ENCODE measurements at regions not wholly inside any gene's neighbourhood (a gene's known extent, or its start where the extent isn't known, plus 50 kb on each side); places are given as distances from the start of the nearest gene placed in this dataset.

DNA sequence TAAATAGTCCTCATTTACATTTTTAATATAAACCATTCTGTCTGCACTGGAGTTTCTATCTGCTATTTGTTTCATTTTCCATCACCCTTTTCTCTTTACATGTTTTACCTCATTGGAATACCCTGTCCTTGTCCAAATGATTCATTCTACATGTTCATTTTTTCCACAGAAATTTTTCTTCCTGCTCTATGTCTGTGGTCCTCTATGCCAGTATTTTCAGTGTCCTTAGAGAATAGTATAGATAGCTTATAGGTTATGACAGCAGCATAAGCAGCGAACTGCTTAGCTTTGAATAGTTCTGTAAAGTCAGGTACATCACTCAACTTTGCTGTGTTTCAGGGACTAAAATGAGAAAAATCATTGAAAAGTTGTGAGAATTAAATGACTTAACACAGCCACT is 742.3 kb upstream of the CBLB start:
- no peak for DNase-seq (ENCODE audit: low read depth in 2 of 2)

DNA sequence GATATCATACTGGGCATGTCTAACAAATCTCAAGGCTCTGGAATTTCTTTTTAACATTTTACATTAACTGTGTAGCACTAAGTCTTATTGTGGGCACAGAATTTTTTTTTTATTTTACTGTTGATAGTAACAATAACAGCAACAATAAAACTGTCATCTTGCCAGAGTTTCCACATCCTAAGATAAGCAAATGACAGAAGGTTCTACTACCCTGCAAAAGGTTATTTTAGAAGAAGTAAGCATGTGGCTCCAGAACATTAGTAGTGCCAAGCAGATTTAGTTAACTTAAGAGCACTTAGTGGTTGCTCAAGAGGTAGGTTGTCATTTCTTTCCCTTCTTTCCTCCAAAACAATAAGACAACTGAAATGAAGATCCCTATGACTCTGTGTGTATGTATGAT is 743.0 kb upstream of the CBLB start:
- no peak for DNase-seq (ENCODE audit: low read depth in 2 of 2)

DNA sequence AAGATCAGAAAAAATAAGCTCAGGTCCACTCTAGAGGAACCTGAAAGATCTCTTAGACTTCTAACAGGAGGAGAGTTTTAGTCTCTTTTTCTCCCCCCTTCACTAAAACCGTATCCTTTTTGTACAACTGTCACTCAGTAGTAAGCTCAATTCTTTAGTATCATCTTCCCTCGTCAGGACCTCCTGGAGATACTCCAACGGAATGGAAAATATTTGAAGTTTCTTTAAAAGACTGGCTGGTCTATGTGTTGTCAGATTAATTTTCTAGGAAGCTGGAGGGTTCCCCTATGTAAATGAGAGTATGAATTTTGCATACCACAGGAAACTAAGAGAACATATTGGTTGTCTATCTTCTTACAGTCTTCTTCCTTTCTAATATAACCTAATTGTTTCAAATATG is 747.7 kb upstream of the CBLB start:
- DNase-seq (ENCODE audit: low read depth in 2 of 2) = no peak

DNA sequence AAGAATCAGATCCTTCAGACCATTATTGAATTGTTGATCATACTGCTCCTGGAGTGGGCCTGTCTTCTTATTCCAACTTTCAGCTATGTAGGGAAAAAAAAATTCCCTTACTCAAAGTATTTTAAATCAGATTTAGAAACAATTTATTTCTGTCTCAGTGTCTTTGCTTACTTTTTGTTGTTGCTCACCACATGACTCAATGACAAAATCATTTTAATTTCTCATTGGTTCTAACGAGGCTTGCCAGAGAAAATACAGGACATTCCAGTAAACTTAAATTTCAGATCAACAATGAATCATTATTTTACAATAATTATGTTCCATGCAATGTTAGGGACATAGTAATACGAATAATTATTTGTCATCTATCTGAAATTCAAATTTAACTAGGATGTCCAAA is 748.5 kb upstream of the CBLB start:
- no peak for DNase-seq (ENCODE audit: low read depth in 2 of 2)

- DNase-seq (ENCODE audit: low read depth in 2 of 2) = no peak
Observed at GRCh38 chr3:106620646-106621045, 751.8 kb upstream of the CBLB start.

DNA sequence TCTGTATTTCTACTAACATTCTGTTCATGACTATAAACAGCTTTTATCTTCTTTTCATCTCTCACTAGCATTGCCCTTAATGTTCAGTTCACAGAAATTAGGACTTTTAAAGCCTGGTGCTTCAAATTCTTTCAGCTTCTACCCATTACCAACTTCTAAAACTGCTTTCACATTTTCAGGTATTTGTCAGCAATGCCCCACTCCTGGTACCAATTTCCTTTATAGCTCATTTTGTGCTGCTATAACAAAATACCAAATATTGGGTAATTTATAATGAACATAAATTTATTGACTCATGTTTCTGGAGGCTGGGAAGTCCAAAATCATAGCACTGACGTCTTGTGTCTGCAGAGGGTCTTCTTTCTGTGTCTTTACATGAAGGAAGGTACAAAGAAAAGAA is 753.1 kb upstream of the CCDC54 start:
- no peak for DNase-seq (ENCODE audit: low read depth in 2 of 2)

DNA sequence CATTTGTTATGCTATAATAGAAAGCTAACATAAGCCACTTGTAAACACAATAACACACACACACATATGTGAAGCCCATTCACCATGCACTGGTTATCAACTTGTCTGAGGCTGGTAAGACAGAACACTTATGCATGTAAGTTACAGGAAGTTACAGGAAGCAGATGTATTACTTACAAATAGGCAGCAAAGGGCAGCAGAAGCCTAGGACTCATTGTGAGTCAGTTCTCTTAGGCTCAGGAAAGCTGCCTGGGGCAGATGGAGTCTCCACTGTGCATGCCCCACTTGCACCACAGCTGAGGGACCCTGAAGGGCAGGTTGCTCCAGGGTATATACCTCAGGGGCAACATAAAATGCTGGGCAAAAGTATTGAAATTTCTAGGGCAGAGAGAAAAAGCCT is 748.8 kb upstream of the CCDC54 start:
- no peak for DNase-seq (ENCODE audit: low read depth in 2 of 2)

GRCh38 chr3:106629215-106629832 is 747.9 kb upstream of the CCDC54 start:
- no peak for DNase-seq (ENCODE audit: low read depth in 2 of 2)

GRCh38 chr3:106631373-106632108 is 745.7 kb upstream of the CCDC54 start:
- DNase-seq (ENCODE audit: low read depth in 2 of 2) = no peak

DNA sequence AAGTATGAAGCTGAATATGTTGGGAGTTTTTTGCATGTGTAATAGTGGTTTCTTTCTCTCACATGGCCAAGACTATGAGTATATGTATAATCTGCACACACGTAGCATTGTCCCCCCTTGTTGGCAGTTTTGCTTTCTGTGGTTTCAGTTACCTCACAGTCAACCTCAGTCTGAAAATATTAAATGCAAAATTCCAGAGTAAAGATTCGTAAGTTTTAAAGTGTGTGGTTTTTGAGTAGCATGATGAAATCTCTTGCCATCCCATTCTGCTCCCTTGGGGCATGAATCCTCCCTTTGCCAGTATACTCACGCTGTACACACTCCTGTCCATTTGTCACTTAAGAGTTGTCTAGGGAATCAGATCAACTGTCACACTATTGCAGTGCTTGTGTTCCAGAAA is 742.0 kb upstream of the CCDC54 start:
- DNase-seq (ENCODE audit: low read depth in 2 of 2) = no peak

DNA sequence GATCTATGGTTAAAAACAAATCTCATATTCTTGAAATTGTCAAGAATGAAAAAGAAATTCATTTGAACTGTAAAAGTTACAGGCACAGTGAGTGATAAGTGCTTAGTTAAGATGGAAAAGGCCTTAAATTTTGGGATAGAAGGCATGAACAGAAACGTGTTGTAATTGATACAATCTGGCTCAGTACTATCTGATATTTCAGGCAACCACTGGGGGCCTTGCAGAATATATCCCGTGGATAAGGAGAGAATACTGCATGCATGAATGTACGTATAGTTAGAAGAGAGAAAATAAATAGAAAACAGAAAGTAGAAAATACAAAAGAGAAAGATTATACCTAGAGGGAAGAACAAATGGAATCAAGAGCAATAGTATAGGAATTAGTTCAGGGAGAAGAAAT is 741.4 kb upstream of the CCDC54 start:
- DNase-seq (ENCODE audit: low read depth in 2 of 2) = no peak

DNA sequence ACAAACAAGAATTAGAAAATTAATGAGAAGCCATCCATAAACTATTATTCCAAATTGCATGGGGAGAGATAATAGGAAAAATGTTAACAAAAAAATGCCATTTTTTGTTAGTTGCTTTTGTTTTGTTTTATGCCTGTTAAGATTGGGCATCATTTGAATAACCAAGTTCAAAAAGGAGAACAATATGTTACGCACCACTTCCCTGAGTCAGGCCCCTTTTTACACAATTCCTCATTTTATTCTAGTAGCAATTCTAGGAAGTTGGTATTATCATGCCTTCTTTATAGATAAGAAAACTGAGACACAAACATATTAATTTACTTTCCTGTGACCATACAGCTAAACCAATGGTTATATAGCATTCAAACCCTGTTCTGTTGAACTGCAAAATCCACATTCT is 736.9 kb upstream of the CCDC54 start:
- DNase-seq (ENCODE audit: low read depth in 2 of 2) = no peak

DNA sequence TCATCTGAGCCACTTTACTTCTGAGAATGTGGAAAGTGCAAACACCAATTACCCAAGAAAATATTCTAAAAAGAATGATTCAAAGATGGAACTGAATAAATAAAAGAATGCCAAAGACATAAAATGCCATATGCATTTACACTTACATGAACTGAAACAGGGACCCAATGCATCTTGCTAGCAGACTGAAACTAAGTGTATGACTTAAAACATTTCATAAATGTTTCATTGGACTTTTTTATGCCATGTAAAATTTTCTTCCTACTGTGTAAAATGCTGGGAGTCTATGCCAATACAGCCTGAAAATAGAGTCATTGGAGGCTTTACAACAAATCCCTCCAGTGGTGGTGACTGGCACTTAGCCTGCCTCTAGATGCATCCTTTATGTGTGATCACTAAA is 735.1 kb upstream of the CCDC54 start:
- DNase-seq (ENCODE audit: low read depth in 2 of 2) = no peak

DNA sequence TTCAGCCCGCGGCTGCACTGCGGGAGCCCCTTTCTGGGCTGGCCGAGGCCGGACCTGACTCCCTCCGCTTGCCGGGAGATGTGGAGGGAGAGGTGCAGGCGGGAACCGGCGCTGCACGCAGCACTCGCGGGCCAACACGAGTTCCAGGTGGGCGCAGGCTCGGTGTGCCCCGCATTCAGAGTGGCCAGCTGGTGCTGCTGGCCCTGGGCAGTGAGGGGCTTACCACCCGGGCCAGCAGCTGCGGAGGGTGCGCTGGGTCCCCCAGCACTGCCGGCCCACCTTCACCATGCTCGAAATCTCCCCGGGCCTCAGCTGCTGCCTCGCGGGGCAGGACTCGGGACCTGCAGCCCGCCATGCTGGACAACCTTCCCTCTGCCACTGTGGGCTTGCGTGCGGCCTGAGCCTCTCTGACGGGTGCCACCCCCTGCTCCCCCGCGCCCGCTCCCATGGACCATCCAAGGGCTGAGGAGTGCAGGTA is 733.5 kb upstream of the CCDC54 start:
- DNase-seq (ENCODE audit: low read depth in 2 of 2) = no peak

DNA sequence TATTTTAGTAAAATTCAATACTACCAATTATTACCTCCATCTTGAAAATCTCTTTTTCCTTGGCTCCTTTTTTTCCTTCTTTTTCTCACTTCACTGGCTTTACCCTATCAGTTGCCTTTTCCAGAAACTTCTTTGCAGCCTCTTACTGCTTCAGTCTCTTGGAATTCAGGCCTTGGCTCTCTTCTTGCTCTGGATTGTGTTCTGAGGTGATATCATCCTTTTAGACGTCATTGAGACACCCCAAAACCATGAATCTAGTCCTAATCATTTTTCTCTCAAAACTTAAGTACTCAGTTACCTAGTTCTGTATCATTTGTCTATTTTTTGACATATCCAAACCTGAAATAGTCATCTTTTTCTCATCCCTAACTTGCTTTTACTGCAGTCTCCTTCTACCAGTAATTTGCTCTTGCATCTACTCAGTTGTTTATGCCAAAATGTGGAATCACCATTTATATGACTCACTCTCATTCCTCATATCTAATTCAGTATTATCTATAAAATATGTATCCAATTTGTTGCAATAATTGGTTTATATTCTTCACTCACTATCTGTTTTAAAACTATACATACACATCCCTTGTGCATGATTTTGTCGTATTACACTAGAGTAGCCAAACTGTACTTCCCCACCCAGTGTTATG is 703.2 kb upstream of the CCDC54 start:
- DNase-seq (ENCODE audit: low read depth in 2 of 2) = no peak

DNA sequence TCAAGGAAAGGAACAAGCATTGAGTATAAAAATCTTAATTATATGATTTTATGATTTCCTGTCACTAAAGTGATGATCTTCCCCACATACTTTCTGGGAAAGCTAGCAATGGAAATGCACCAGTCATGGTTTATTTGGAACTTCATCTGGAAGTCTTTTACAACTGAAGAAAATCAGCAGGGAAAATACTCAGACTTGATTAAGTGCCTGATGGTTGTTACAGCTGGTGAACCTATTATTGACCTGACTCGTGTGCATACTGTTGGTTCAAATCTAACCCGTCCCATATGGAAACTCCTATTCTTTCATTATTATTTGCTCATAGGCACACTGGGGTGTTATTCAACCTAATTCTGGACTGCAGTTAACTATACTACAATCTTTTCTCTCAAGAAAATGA is 701.8 kb upstream of the CCDC54 start:
- DNase-seq (ENCODE audit: low read depth in 2 of 2) = no peak

- DNase-seq (ENCODE audit: low read depth in 2 of 2) = no peak
Observed at GRCh38 chr3:106678657-106679390, 698.4 kb upstream of the CCDC54 start.

DNA sequence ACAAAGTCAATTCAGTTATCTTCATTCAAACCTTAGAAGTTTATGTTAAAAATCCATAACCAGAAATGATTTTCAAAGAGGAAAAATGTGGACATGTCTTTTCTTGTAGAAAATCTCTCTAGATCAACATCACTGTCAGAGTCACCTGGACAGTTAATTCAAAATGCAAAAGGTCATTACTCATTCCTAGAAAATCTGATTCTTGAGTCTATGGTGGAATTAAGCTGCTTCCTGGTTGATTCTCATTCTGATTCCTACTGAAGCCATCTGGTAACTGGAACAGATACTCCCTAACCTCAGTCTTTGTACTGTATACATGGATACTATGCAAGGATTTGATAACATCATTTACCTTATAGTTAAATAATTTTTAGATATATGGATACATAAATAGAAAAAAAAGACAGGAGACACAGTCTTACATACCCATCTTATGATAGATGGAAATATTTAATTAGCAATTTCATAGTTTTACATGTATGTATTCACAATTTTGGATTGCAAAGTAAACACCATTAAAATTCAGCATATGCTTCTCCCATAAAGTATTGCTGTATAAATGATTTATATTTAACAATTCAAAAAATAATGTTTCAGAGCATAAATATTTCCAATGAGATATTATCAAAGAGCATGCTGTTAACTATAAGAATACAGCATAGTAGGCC is 693.2 kb upstream of the CCDC54 start:
- DNase-seq (ENCODE audit: low read depth in 2 of 2) = no peak

GRCh38 chr3:106685745-106686144 is 691.5 kb upstream of the CCDC54 start:
- DNase-seq (ENCODE audit: low read depth in 2 of 2) = no peak

DNA sequence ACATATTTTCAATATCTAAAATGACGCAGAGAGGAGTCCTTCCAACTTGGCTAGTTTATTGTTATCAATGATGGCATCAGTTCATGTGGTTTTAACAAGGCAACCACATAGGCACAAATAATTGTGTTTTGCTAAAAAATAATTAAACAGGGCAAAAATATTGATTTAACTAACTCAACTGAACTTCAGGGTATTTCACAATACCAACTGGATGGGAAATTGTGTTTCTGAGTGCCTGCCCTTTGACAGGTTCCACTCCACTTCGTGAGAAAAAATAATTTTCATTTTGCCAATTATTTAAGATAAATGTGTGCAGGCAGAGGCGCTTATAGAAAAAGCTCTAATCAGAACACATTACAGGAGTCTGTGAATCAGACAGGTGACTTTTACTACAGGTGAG is 689.3 kb upstream of the CCDC54 start:
- no peak for DNase-seq (ENCODE audit: low read depth in 2 of 2)

DNA sequence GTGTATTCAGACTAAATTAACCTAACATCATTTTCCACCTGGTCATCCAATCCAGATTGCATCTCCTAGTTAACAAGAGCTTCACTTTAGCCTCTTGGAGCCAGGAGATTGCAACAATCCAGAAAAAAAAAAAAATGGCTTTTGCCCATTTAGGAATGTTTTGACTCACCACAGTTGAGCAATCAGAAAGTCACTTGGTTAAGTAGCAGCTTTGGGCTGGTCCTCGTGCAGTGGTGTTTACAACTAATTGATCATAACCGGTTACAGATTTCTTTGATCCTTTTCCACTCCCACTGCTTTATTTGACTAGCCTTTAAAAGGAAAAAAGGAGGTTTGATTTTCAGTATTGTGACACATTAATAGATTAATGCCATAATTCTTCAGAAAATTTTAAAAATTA is 688.8 kb upstream of the CCDC54 start:
- no peak for DNase-seq (ENCODE audit: low read depth in 2 of 2)

GRCh38 chr3:106691476-106691875 is 685.8 kb upstream of the CCDC54 start:
- DNase-seq (ENCODE audit: low read depth in 2 of 2) = no peak
